ENCODE measurements at regions not wholly inside any gene's neighbourhood (a gene's known extent, or its start where the extent isn't known, plus 50 kb on each side); places are given as distances from the start of the nearest gene placed in this dataset.
"Not testable (repeated sequence)": the region's sequence is repeated elsewhere in the genome, so short reads cannot be mapped to it uniquely, and the experiment has no call there.

DNA sequence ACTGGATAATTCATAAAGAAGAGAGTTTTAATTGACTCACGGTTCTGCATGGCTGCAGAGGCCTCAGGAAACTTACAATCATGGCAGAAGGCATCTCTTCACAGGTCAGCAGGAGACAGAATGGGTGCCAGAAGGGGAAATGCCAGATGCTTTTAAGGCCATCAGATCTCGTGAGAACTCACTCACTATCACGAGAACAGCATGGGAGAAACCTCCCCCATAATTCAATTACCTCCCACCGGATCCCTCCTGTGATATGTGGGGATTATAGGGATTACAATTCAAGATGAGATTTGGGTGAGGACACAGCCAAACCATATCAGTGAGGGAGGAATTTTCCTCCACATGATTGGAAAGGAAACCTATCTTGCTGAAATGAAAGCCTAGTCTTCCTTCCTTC is 108.1 kb upstream of the TMEM132E start:
- DNase-seq = not testable (repeated sequence)

DNA sequence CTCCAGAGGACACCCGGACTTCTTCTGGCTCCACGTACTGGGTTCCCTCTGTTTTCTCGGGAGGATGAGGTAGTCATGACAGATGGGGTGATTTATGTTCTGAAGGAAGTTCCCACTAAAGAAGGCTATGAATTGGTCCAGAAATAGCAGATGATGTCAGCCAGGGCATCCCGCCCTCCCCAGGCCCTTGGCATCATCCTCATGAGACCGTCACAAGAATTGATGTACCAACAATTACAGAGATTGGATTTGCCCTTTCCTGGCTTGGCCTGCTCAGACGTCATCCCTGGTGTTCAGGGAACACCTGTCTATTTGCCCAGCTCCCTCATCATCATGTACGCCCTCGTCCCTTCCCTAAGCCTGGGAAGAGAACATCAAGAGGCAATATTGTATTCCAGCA is 102.8 kb upstream of the CCL1 start:
- DNase-seq = no peak

DNA sequence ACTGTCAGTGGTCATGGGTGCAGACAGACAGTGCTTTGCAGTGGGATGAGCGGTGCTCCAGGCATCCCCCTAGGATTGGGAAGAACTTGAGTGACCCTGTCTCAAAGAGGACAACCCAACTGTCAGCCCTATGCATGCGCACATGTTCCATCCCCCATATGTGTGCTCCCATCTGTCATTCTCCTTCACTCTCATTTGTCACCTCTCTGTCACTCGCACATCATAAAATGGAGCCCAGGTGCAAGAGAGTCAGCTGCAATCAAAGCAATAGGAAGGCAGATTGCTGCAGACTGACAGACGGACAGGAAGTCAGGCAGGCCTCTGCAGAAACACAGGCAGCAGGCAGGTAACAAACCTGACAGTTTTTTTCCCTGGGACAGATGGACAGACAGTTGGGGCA is 101.8 kb upstream of the CCL1 start:
- DNase-seq = no peak

DNA sequence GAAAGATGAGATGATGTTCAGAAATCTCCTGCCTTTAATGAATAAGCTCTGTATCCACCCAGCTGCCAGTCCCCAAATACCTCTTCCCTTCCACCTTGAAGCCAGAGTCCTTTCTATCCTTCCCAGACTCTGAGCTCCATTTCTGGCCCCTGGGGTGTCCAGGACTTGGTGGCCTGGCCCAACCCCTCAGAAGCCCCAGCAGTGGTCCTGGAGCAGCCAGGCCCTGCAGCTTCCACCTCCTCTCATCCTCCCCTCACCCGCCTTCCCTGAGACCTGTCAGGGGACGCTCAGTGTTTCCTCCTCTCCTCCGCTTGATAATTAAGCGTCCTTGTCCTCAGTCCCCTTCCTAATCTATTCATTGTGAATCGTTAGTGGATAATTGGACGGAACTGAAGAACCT is 95.2 kb upstream of the CCL1 start:
- DNase-seq = no peak

DNA sequence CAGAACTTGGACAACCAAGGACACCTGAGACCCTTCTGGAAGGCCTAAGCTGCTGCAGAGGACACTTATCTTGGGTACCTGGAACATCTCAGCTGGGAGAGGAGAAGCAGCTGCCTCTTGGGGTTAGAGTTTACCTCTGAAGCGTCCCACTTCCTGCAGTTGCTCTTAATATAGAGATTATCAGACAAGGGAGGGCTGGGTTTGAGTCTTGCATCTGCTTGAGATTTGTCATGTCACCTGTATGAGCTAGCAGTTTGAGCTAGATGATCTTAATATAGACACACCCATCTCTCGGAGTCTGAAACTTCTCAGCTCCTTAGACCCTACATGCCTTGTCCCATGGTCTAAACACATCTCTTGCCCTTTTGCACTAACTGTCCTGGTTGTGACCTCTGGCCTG is 93.1 kb upstream of the CCL1 start:
- no peak for DNase-seq

DNA sequence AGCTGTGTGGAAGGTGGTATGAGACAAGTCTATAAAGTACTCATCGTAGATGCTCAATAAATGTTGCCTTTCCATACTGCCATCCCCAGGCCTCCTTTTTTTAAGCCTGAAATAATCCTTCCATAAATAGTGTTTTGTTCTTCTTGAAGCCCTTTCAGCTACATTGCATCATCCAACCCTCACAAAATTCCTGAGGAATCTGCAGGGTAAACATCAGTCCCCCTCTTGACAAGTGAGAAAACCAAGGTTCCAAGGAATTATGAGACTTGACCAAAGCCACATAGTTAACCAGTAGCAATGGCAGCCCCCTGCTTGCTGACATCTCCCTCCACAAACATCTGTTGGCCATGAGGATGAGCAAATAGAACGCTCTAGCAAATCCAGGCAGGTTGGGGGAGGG is 89.7 kb upstream of the CCL1 start:
- no peak for DNase-seq

DNA sequence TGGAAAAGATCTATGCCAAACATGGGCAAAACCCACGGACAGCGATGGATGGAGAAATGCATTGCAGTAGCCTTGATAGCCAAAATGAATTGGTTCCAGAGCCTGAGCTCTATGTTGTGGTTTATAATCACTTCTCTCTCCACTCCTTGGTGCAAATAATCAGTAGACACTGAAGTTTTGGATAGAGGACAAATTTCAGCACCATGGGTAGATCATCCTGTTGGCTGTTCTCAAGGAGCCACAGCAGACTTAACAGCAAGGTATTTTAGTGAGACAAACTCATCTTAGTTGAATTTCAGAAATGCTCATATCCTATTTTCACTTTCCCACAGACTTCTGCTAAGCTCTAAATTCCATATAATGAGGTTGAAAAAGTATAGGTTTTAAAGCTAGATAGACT is 88.3 kb upstream of the CCL1 start:
- no peak for DNase-seq

DNA sequence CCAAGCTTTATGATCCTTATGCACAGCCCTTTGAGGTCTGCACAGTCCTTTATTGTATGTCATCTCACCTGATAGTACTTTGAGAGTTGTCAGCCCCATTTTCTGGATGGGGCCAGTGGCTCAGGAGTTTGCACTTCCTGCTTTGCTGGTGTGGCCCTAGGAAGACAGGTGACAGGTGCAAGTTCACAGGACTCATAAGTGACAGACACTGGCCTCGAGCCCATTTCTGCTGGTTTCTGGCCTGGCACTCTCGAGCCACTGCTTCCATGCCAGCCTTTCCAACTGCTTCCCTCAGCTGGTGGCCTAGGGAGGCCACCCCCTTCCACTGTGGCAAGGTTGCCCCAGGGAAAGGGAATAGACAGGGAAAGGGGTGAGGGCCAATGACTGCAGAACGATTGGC is 84.4 kb upstream of the CCL1 start:
- no peak for DNase-seq

DNA sequence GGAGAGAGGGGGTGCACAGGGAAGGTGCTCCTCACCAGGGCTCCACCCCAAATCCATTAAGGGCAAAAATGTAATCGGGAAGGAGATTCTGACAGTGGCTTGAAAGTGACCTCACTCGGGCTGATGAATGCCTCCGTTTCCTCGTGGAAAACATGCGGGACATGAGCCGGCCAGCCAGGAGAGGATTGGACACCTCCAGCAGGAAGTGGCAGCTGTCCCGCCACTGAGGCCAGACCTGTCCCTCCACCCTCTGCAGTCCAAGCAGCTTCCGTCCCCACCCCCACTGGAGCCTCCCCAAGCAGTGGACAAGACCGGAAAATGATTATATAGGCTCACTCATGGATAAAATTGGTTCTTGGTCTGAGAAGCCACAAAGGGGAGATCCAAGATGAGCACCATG is 82.1 kb upstream of the CCL1 start:
- DNase-seq = no peak

DNA sequence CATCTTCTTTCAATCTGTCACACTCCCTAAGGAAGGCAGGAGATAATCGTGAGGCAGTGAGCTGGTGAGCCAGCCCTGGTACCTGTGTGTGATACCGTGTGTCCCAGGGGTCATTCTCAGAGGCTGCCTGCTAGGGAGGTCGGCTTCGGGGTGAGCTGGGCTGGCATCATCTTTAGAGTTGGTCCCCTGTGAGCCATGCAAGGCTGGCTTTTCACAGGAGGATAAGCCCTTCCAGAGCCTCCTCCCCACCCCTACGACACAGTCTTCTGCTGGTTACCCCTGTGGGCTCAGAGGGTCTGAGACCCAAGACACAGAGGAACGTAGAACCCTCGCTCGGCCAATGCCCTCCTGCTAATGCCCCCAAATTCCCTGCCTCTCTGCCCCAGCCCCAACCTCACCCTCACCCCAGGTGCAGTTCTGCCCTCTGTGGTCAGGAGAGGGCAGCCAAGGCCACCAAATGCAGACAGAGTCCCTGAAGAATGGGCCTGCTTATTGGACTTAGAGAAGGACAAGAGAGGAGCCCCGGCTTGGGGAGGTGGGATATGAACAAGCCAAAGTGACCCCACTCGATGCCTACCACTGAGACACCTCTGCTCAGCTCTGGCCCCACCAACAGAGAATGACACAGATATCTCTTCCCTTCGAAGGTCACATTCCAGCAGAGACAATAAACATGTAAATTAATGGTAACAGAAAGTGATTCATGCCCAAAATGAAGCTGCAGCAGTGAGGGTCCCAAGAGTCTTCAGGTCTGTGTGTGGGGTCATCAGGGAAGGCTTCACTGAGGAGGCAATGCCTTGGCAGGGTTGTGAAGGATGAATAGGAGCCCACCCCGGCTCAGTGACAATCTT is 80.8 kb upstream of the CCL1 start:
- no peak for DNase-seq

DNA sequence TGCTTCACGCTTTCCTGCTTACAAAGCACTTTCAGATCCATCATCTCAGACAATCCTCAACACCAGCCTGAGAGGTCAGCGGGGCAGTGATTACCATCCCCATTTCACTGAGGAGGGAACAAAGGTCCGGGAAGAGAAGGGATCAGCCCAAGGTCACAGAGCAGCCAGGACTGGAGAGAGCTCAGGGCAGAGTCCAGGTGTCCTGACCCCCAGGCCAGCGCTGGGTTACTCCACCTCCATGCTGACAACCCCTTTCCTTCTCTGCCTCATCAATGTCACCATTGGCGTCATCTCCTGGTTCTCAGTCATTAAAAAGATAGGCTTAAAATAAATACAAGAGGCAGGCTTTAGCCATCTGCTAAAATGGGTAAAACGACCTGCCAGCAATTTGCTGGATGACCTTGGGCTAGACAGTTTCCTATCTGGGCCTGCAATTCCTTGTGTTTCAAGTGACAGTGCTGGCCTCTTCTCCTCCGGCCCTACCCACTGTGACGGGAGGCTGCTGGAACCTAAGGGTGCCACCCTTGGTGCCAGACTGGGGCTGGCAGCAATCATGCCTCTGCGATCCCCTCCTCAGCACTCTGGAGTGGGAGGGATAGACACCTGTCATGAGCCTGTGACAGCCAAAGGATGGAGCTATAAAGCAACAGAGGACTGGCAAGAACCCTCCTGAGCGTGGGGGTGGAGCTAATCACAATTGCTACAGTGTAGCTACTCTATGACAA is 79.5 kb upstream of the CCL1 start:
- DNase-seq = no peak

DNA sequence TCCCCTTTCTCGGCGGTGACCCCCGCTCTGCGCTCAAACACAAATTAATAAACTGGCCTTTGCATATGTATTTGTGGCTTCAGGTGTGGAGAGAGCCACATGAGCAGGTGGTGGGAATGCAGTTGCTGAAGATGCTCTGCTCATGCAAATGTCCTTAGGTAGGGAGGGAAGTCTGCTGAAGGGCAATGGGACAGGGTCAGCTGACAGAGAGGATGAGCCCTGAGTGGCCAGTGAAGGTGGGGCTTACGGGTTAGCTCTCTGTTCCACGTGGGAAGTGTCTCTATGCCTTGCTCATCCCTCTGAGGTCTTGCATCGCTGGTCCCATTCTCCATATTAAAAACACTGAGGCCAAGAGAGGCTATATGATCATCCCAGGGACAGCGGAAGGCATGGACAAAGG is 74.2 kb upstream of the CCL1 start:
- DNase-seq = no peak

DNA sequence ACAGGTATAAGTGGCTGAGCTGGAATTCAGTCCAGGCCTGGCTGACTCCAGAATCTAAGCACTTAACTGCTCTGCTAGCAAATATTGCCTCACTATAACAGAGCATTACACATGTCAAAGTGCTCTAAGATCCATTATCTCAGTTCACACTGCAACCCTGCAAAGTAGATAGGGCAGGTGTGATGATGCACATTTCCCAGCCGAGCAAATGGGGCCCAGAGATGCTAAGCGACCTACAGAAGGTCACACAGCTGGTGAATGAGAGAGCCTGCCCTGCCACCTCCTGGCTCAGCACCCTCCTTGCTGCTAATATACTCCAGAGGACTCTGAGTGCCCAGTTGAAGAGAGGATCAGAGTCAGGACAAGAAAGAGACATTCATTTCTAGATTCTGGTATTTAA is 73.6 kb upstream of the CCL1 start:
- DNase-seq = no peak

DNA sequence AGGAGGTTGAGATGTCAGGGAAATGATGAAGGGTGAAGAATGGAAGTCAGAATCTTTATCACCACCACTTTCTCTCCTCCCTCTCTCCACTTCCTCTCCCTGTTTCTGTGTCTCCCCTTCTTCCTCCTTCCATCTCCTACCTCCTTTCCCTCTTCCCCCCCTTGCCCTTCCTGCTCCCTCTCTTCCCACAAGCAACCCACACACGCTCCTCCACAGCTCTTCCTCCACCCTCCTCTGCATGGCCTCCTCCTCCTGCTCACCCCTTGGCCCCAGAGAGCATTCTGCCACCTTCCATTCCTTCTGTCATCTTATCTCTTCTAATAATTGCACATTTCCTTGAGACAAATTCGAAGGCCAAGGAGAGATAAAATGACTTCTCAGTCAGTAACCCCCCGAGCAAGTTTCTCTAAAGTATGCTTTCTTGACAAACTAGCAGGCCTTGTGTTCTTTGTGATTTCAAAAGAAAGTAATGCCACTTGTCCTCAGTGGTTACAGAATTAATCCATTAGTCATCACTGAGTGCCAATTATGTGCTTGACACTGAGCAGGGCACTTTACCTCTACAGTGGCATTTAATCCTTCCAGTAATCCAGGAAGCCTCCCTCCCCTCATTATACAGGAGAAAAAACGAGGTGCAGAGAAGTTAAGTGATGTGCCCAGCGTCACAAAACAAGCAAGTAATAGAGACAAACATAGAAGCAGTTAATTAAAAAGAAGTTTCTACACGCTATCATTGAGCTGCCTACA is 72.3 kb upstream of the CCL1 start:
- DNase-seq = no peak

DNA sequence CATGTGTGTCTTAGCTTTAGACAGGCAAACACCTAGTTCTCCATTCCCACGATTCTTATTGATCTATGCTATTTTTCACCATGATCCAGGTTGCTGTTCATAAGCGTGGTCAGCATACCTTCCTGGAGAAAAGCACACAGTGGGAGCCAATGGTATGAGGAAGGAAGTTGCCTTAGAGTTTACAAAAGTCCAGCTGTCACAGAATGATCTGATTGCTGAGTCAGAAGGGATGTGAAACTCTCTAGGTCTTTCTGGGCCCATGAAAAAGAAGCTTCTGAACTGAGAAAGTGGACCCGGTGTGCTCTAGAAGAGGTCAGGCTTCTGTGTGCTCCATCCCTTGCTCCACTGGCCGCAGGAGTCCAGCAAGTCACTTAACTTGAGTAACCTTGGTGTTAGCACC is 71.0 kb upstream of the CCL1 start:
- peak in 1 of 2 donors; percentile 41 for DNase-seq

DNA sequence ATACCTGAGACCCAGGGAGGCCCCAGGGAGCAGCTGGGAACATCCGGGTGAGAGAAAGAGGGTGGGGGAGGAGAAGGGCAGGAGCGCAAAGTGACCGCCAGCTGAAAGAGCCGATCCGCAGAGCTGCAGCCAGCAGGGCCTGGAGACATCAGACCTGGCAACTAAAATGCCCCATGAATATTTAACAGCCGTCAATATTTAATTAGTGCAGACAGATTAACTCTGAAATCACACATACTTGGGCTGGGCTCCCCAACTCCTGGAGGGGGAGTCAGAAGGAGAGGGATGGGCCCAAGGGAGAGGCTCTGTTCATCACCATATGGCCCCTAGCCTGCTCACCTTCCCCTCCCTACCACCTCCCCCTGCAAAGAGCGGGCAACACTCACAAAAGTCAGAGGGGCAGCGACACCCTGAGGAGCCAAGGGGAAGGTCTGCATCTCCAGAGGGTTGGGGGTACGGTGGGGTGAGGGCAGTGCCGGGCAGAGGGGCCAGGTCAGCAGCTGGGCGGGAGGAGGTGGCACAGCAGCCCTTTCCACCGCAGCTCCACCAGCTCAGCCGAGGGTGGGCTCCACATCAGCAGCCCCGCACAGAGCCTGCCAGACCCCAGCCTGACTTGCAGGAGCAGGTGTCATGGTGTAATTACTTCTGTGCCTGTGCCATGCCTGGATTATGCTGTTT is 61.9 kb upstream of the CCL1 start:
- DNase-seq = no peak

DNA sequence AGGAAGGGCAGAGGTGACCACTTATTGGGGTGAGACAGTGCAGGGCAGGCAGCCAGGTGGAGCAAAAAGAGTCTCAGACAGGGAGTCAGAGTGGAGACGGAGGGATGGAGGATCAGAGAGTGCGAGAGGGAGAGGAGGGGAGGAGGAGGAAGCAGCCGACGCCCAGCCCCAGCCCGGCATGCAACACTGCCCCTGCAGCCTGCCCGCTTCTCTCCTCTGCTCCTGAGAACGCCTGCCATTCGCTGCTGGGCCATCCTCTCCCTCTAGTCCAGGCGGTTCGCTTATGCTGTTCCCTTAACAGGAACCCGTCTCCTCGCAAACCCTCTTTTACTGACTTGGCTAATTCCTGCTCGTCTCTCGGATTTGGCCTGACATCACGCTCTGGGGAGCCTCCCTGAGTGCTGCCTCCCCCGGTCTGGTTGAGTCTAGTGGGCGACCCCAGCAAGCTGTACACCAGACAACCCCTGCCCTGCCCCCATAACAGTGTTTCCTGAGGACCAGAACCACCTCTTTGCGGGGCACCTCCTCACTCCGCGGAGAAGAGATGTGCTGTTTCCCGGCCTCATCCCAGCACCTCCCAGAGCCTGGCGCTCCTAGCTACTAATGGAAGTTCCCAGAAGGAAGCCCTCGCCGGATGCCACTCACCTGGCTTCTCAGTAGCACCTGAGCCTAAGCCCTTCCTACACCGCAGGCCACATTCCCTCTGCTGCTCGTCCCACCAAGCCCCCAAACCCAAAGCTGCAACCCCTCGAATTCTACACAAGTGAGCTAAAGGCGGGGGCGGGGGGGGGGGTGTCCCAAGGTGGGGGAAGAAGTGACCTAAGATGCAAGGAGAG is 61.2 kb upstream of the CCL1 start:
- DNase-seq = no peak

DNA sequence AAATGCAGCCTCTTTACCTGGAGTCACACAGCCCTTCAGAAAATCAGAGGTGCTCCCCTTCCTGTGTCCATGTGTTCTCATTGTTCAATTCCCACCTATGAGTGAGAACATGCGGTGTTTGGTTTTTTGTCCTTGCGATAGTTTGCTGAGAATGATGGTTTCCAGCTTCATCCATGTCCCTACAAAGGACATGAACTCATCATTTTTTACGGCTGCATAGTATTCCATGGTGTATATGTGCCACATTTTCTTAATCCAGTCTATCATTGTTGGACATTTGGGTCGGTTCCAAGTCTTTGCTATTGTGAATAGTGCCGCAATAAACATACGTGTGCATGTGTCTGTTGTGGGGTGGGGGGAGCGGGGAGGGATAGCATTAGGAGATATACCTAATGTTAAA is 60.3 kb upstream of the CCL1 start:
- DNase-seq = not testable (repeated sequence)

DNA sequence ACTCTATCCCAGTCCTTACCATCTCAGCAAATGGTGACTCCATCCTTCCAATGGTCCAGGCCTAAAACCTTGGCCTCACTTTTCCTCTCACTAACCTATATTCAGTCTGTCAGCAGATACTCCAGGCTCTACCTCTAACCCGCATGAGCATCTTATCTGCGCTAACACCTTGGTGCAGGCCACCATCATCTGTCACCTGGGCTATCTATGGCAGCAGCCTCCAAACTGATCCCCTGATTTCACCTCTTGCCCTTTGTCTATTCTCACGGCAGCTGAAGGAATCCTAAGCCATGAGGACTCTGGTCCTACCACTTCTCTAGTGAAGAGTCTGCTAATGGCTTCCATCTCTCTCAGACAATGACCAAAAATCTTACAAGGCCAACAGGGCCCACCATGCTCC is 57.9 kb upstream of the CCL1 start:
- no peak for DNase-seq

DNA sequence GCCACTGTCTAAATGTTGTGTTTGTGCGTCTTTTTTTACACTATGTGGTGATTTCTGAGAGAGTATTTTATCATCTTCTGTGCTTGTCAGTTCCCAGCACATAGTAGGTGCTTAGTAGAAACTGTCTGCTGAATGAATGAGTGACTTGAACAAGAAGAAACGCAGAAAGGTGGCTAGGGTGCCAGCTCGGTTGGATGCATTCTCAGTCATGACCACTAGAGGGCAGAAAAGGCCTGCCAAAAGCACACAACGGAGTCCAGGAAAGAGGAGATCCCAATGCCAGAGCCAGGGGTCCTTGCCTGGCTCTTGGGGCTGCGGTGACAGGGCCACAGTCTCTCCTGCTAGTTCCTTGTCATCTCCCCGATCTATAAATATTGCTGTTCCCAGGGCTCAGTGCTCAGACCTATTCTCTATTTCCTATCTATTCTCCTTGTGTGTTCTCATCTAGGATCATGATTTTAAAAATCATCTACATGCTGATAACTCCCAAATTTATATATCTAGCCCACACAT is 57.3 kb upstream of the CCL1 start:
- DNase-seq = peak; percentile 23 to 55

DNA sequence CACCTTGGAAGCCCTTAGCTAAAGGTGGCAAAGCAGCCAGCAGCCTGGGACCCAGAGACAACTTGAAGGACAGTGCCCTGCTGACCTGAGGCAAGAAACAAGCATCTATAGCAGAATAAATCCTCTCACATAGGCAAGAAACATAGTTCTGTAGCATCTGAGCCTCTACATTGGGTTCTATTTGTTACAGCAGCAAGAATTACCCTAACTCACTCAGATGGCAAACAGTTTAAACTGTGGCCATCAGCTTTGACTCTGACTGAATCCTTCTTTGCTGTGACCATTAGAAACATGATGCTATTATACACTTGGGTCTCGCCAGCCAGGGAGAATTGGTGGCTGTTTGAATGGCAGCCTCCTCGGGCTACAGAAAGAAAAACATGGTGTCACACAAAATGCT is 53.1 kb upstream of the CCL1 start:
- no peak for DNase-seq

DNA sequence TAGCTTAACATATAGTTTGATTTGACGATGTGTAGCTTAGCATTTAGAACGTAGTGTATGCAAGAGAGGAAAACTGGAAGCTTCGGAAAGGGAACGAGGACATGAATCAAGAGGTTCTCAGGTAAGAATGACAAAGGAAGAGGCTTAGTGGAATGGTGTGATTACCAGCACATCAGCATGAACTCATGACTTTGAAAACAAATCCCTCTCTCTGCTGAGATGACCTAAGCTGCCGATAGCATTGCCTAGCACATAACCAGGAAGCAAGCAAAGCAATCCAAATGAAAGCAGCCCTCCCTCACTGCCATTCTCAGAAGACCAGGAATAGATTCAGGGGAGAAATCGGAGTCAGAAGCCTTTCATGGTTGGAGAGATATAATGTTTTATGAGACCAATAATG is 51.3 kb upstream of the CCL1 start:
- no peak for DNase-seq

Data from bone marrow (tissue), 2 donors.